HUES48 (cell line): ENCODE measurements at regions not wholly inside any gene's neighbourhood (a gene's known extent, or its start where the extent isn't known, plus 50 kb on each side); places are given as distances from the start of the nearest gene placed in this dataset.

Source experiments
- H3K27ac ChIP-seq: one replicate; pipeline ENCODE4 v1.7.0; 2013; ENCODE audit warnings: low read depth, low read length, inconsistent platforms
- H3K27me3 ChIP-seq: 2 replicates; pipeline ENCODE4 v1.6.1; 2013; ENCODE audit warnings: mild to moderate bottlenecking, low read length; ENCODE audit not compliant: control insufficient read depth, insufficient read depth
- H3K36me3 ChIP-seq: 2 replicates; pipeline ENCODE4 v1.6.1; 2013; ENCODE audit warnings: low read length; ENCODE audit not compliant: control insufficient read depth, insufficient read depth
- H3K4me1 ChIP-seq: 2 replicates; pipeline ENCODE4 v1.6.1; 2013; ENCODE audit warnings: mild to moderate bottlenecking, low read length; ENCODE audit not compliant: control insufficient read depth, insufficient read depth
- H3K4me3 ChIP-seq: 2 replicates; pipeline ENCODE4 v1.5.1; 2013; ENCODE audit warnings: mild to moderate bottlenecking, low read depth, low read length
- H3K9ac ChIP-seq: 2 replicates; pipeline ENCODE4 v1.6.1; 2013; ENCODE audit warnings: mild to moderate bottlenecking, low read depth, low read length, moderate library complexity
- H3K9me3 ChIP-seq: 2 replicates; pipeline ENCODE4 v1.6.1; 2013; ENCODE audit warnings: low read length; ENCODE audit not compliant: control insufficient read depth, insufficient read depth

DNA sequence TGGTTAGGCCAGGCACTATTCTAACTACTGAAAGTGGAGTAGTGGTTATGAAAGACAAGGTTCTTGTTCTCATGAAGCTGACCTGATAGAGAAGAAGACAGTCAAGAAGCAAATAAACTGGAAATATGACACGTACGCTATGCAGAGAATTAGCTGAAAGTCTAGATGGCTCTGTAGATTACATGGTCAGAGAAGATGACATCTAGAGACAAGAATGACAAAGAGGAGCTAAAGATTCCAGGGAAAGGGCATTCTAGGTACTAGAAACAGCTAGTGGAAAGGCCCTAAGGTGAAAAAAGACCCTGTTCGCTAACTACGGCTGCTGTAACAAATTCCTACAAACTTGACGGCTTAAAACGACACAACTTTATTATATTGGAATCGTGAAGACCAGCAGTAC is 68.0 kb upstream of the NRIP1 start:
- no peak overlapping the region for H3K4me3 ChIP-seq
- no peak overlapping the region for H3K27ac ChIP-seq
- H3K27me3 ChIP-seq: no peaks in the 10 kb centered on the region
- no peak overlapping the region for H3K9ac ChIP-seq
- H3K9me3 ChIP-seq: no peaks in the 10 kb centered on the region
- no peaks in the 10 kb centered on the region for H3K4me1 ChIP-seq
- no peaks in the 10 kb centered on the region for H3K36me3 ChIP-seq

DNA sequence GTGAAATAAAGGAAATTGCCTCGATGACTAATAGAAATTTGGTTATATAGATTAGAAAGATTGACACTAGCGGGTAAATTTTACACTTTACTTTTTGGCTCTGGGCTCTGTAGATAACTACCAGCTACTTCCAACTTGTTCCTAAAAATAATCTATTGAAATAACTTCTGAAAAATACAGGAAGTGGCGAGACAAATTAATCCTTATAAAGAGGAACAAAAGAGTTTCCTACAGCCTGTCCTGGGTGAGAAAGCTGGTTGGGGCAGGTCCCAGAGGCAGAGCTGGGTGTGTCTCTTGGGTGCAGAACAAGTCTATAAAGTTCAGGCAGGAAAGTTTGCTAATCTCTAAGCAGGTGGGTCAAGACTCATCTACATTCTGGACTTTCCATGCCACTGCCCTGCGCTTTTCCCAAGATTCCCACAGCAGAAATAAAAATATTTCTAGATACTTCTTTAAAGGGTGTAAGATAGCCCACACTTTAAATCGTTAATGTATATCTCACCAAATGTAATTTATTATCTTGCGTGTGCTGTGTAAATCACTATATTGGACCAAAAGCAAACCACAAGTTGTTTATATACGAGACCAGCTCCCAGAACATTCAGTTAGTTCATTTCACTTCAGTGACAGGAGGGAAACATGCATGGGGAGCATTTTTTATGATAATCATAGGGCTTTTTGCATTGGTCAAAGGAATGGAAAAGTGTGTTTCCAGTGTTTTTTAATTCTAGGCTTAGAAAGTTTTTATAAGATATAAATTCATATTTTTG is 70.1 kb upstream of the NRIP1 start:
- H3K36me3 ChIP-seq: no peaks in the 10 kb centered on the region
- H3K9me3 ChIP-seq: no peaks in the 10 kb centered on the region
- H3K27ac ChIP-seq: no peak overlapping the region
- no peak overlapping the region for H3K9ac ChIP-seq
- no peak overlapping the region for H3K4me3 ChIP-seq
- no peaks in the 10 kb centered on the region for H3K27me3 ChIP-seq
- no peaks in the 10 kb centered on the region for H3K4me1 ChIP-seq

GRCh38 chr21:15135867-15136629 is 71.2 kb upstream of the NRIP1 start:
- Histone ChIP-seq H3K27me3 (no peaks in the 10 kb centered on the region), H3K9me3 (no peaks in the 10 kb centered on the region), H3K36me3 (no peaks in the 10 kb centered on the region), H3K9ac (no peak overlapping the region), H3K4me1 (no peaks in the 10 kb centered on the region), H3K27ac (no peak overlapping the region), H3K4me3 (no peak overlapping the region)

DNA sequence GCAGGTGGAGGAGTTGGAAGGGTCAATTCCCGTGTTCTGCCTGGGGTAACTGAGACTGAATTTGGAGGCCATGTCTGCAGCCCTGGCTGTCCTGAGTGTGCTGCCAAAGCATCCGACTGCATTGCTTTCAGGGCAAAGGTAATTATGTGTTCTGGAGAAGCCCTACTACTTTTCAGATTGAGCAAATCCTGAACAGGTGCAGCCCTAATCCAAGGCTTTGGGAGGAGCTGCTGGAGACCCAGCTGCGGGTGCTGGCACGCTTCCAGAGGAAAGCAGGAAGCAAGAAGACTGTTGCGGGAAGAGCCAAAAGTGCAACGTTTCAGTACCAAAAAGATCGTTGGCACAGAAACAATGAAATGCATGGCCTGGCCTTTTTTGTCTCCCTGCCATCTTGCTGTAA is 73.7 kb upstream of the NRIP1 start:
- Histone ChIP-seq H3K36me3 (no peaks in the 10 kb centered on the region), H3K4me1 (no peaks in the 10 kb centered on the region), H3K4me3 (no peak overlapping the region), H3K9ac (no peak overlapping the region), H3K27me3 (no peaks in the 10 kb centered on the region), H3K9me3 (no peaks in the 10 kb centered on the region), H3K27ac (no peak overlapping the region)

DNA sequence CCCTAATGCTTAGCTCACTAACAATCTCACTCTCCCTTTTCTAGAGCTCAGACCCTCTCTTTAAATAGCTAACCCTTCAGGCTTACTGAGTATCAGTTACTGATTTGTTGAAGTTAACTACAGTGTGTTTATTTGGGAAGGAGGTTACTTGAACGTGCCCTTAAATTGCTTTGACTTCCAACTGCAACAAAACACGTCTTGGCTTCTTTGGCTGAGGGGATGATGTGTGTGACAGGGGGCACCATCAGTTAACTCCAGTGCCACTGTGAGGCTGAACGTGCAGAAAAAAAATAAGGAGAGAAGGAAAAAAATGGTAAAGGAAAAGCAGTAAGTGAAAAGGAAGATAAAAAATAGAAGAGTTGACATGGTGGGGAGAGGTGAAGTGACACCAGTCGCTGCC is 75.1 kb upstream of the NRIP1 start:
- Histone ChIP-seq H3K9me3 (no peaks in the 10 kb centered on the region), H3K27me3 (no peaks in the 10 kb centered on the region), H3K27ac (no peak overlapping the region), H3K36me3 (no peaks in the 10 kb centered on the region), H3K9ac (no peak overlapping the region), H3K4me1 (no peaks in the 10 kb centered on the region), H3K4me3 (no peak overlapping the region)

- no peaks in the 10 kb centered on the region for H3K36me3 ChIP-seq
- H3K4me3 ChIP-seq: no peak overlapping the region
- no peak overlapping the region for H3K27ac ChIP-seq
- H3K27me3 ChIP-seq: no peaks in the 10 kb centered on the region
- no peaks in the 10 kb centered on the region for H3K9me3 ChIP-seq
- H3K9ac ChIP-seq: no peak overlapping the region
- H3K4me1 ChIP-seq: no peaks in the 10 kb centered on the region
These were observed 75.7 kb upstream of the NRIP1 start for GRCh38 chr21:15140321-15141019.

- Histone ChIP-seq H3K27me3 (no peaks in the 10 kb centered on the region), H3K27ac (no peak overlapping the region), H3K9me3 (no peaks in the 10 kb centered on the region), H3K4me1 (no peaks in the 10 kb centered on the region), H3K9ac (no peak overlapping the region), H3K4me3 (no peak overlapping the region), H3K36me3 (no peaks in the 10 kb centered on the region)
These were observed 76.6 kb upstream of the NRIP1 start for GRCh38 chr21:15141261-15141970.

DNA sequence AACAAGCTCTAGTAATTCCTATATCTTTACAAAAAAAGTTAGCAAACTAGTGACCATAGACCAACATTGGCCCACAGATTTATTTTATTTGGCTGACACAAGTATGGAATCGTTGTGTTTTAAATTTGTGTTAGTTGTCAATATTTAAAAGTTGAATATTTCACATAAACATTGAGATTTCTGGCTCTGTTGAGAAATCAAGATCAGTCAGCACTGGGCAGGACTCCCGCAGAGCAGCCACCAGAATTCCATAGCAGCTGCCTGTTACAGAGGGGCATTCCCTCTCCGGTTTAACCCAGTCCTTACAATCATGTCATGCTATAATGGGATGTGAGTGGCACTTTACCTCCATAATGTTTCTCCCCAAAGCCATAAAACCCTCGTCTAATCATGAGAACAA is 79.2 kb upstream of the NRIP1 start:
- H3K4me1 ChIP-seq: no peaks in the 10 kb centered on the region
- no peak overlapping the region for H3K4me3 ChIP-seq
- H3K27ac ChIP-seq: no peak overlapping the region
- no peaks in the 10 kb centered on the region for H3K9me3 ChIP-seq
- no peaks in the 10 kb centered on the region for H3K36me3 ChIP-seq
- H3K9ac ChIP-seq: no peak overlapping the region
- H3K27me3 ChIP-seq: no peaks in the 10 kb centered on the region

GRCh38 chr21:15148437-15148836 is 83.6 kb upstream of the NRIP1 start:
- H3K9ac ChIP-seq: no peak overlapping the region
- no peak overlapping the region for H3K4me3 ChIP-seq
- H3K27me3 ChIP-seq: no peaks in the 10 kb centered on the region
- H3K4me1 ChIP-seq: no peaks in the 10 kb centered on the region
- no peaks in the 10 kb centered on the region for H3K36me3 ChIP-seq
- H3K27ac ChIP-seq: no peak overlapping the region
- no peaks in the 10 kb centered on the region for H3K9me3 ChIP-seq

DNA sequence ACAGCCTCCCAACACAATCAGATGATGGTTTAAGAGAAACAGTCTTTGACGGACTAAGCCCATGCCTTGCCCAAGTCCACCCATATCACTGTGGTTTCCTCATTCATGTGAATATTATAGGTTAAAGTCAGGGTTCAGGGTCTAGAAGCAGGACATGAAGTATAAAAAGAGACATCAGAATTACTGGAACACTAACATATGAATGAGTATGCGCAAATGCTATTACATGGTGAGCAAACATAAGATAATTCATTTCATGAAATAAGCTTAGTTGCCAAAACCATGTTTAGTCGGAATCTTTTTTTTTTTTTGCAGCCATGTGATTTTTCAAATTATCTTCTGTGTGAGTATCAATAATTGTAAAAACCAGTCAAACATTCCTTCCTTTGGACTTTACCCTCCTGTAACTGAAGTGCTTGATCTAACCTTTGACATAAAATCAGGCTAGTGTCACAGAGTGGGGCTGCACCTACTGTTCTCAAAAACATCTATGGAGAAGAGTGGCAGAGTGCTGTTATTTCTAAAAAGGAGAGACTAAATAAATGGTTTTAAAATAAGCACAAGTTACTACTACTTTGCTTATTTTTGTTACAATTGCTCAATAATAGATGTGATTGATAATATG is 84.9 kb upstream of the NRIP1 start:
- no peaks in the 10 kb centered on the region for H3K27me3 ChIP-seq
- H3K27ac ChIP-seq: no peak overlapping the region
- H3K36me3 ChIP-seq: no peaks in the 10 kb centered on the region
- no peaks in the 10 kb centered on the region for H3K9me3 ChIP-seq
- no peak overlapping the region for H3K9ac ChIP-seq
- no peaks in the 10 kb centered on the region for H3K4me1 ChIP-seq
- no peak overlapping the region for H3K4me3 ChIP-seq
